GM23248 (cell line): ENCODE measurements at regions not wholly inside any gene's neighbourhood (a gene's known extent, or its start where the extent isn't known, plus 50 kb on each side); places are given as distances from the start of the nearest gene placed in this dataset.

Experiments used
- EZH2 ChIP-seq: fragments of 200-600 bp; sonication (generic); IDR thresholded peaks from 2 replicates; pipeline ENCODE4 v1.6.1; 2018; ENCODE audit warnings: antibody characterized with exemption, mild to moderate bottlenecking; ENCODE audit not compliant: insufficient read depth, poor library complexity, severe bottlenecking
- EZH2phosphoT487 ChIP-seq: fragments of 200-600 bp; sonication (generic); IDR thresholded peaks from 2 replicates; pipeline ENCODE4 v1.6.1; 2018; ENCODE audit warnings: antibody characterized with exemption, moderate library complexity, mild to moderate bottlenecking, low read depth; ENCODE audit not compliant: insufficient read depth

- TF ChIP-seq EZH2phosphoT487 (no peak), EZH2 (no peak)
Observed at GRCh38 chr19:30083701-30084156, 141.7 kb downstream of the URI1 start.
